ENCODE measurements at regions not wholly inside any gene's neighbourhood (a gene's known extent, or its start where the extent isn't known, plus 50 kb on each side); places are given as distances from the start of the nearest gene placed in this dataset.
A peak's percentile ranks its signal among the peaks of the same experiment; 100 is the strongest.

- Histone ChIP-seq H2AK5ac (ENCODE audit: low read depth, low read length) (no peak overlapping the region), H3K4me1 (ENCODE audit: control insufficient read depth, insufficient read depth, low read length) (no peaks in the 10 kb centered on the region; the same call in 1 of the 2 replicates), H2BK15ac (ENCODE audit: low read depth, low read length) (no peak overlapping the region), H2AK9ac (replicated peaks; ENCODE audit: low read depth, low read length, poor library complexity) (no peak overlapping the region), H4K20me1 (ENCODE audit: insufficient read depth, low read length) (no peaks in the 10 kb centered on the region), H4K5ac (ENCODE audit: low read depth, low read length) (no peak overlapping the region), H3K56ac (ENCODE audit: extremely low read depth, insufficient read depth, low read length) (no peak overlapping the region), H3K4me2 (ENCODE audit: low read depth, low read length) (no peak overlapping the region), H3K9ac (ENCODE audit: low read depth, low read length) (no peak overlapping the region), H3K18ac (ENCODE audit: low read depth, low read length) (no peak overlapping the region), H3K27ac (ENCODE audit: insufficient read depth, low read length) (no peak overlapping the region), H2BK20ac (ENCODE audit: low read depth, low read length) (no peak overlapping the region), H3K4ac (ENCODE audit: low read depth, low read length) (no peak overlapping the region), H3K14ac (replicated peaks; ENCODE audit: low read depth, low read length) (no peak overlapping the region), H3K36me3 (ENCODE audit: control insufficient read depth, insufficient read depth, low read length) (no peaks in the 10 kb centered on the region), H3K23ac (ENCODE audit: low read depth, low read length) (no peak overlapping the region), H3K9me1 (ENCODE audit: insufficient read depth, low read length) (0 out of 2 replicates have a peak, but pooled peaks cover 2% of the 10 kb centered on the region), H3K79me1 (ENCODE audit: low read depth in 1 of 2, low read length in 2 of 2) (no peaks in the 10 kb centered on the region), H3K27me3 (ENCODE audit: control insufficient read depth, insufficient read depth, low read length) (no peaks in the 10 kb centered on the region), H2BK5ac (ENCODE audit: low read depth, low read length, poor library complexity, severe bottlenecking) (no peak overlapping the region), H2AFZ (replicated peaks; ENCODE audit: low read length, poor library complexity) (no peak overlapping the region), H4K8ac (ENCODE audit: low read depth in 2 of 2, low read length in 2 of 2) (no peak overlapping the region), H2BK120ac (ENCODE audit: low read depth, low read length) (no peak overlapping the region), H4K91ac (ENCODE audit: insufficient read depth, low read depth, low read length) (no peak overlapping the region), H3K9me3 (ENCODE audit: control insufficient read depth, insufficient read depth, low read length) (peaks cover 5% of the 10 kb centered on the region), H3K4me3 (ENCODE audit: insufficient read depth, low read depth, low read length) (no peak overlapping the region)
- no TSS peak for BruUV-seq (replicated peaks)
- no CpG with 5 or more reads among the region's 2 CpGs for WGBS, 2 experiments (ENCODE audit: extremely low coverage in 2 of 2, insufficient read length in 1 of 2)
- ChIA-PET CTCF (no interaction called here), POLR2A (ENCODE audit: unreplicated experiment) (no interaction called here)
- in situ Hi-C loops (cut with MboI; ENCODE audit: low sequenced_read_pairs): no loop called here
- ATAC-seq (ENCODE audit: low read depth) (no peak), DNase-seq (peak; percentile 70)
- dilution Hi-C loops (cut with HindIII; ENCODE audit: low sequenced_read_pairs, unreplicated experiment): no loop called here
- TF ChIP-seq FOS (IDR thresholded peaks at IDR 0.05; ENCODE audit: low read depth, low read length) (no peak), SMC3 (IDR thresholded peaks at IDR 0.05; ENCODE audit: low read depth, low read length) (no peak), CTCF (conservative IDR thresholded peaks at IDR 0.05; ENCODE audit: low read depth, low read length) (no peak), CHD1 (IDR thresholded peaks at IDR 0.05; ENCODE audit: low read depth, low read length) (no peak), MAZ (IDR thresholded peaks at IDR 0.05; ENCODE audit: borderline replicate concordance, low read depth, low read length) (no peak)
- TF ChIP-seq, protein P1, sequence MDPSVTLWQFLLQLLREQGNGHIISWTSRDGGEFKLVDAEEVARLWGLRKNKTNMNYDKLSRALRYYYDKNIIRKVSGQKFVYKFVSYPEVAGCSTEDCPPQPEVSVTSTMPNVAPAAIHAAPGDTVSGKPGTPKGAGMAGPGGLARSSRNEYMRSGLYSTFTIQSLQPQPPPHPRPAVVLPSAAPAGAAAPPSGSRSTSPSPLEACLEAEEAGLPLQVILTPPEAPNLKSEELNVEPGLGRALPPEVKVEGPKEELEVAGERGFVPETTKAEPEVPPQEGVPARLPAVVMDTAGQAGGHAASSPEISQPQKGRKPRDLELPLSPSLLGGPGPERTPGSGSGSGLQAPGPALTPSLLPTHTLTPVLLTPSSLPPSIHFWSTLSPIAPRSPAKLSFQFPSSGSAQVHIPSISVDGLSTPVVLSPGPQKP (IDR thresholded peaks at IDR 0.05; ENCODE audit: borderline replicate concordance, low read depth, low read length): no peak
- intact Hi-C loops (cut with micrococcal nuclease): no loop called here
These were observed 51.9 kb upstream of the PRRC2C start for GRCh38 chr1:171433451-171433850.

Measured in IMR-90 (cell line).